Activated T-helper 9 cell treated with anti-CD3 and anti-CD28 coated beads, Interleukin-2, amount 50 U/mL, for 16 hours (primary cell): ENCODE measurements at regions not wholly inside any gene's neighbourhood (a gene's known extent, or its start where the extent isn't known, plus 50 kb on each side); places are given as distances from the start of the nearest gene placed in this dataset.
"Not testable (repeated sequence)": the region's sequence is repeated elsewhere in the genome, so short reads cannot be mapped to it uniquely, and the experiment has no call there.

Experiments used
- DNase-seq: peaks from one replicate; pipeline ENCODE4 v3.0.0-alpha.2; 2020; ENCODE audit warnings: low read depth

DNA sequence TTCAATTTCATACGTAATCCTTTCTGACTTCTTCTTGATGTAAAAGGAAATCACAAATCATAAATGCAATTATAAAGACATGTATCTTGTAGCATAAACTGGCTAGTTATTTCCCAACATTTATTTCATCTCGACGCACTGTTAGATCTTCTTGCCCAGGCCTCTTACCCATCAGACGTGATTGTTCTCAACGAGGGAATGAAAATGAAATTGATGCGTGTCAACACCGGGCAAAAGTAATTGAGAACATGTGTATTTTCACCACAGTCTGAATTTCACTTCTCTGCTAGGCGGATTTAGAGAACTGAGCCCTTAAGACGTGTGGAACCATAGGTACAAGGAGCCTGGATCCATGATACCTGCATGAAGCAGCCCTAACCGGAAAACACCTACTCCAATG, 519.7 kb downstream of the KCNT2 start:
- no peak for DNase-seq

DNA sequence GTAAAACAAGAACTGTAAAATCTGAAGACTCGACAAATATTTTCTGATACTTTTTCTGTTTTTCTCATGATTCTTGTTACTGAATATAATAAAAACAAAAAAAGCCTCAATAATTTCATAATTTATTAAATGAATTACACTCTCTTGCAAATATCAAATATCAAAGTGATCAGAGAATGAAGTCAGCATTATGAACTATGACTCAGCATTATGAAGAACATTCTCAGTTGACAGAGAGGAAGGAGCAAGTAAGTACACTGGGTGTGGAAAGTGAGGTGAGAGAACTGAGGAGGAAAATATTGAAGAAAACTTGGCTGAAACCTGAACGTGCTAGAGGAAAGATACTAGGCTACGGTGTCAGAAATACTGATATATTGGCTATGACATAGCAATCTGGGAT, 529.5 kb downstream of the KCNT2 start:
- DNase-seq = no peak

DNA sequence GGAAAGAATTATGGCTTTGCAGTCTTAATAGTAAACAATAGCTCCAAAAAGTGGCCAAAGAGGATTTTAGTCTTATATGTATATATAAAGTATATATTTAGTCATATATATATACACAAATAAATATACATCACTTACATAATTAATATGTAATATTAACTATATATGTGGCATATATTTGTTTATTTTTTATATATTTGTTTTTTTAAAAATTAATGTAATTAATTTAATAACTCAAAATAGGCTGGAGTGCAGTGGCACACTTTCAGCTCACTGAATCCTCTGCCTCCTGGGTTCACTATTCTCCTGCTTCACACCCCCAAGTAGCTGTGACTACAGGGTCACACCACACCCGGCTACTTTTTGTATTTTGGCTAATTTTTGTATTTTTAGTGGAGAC, 532.6 kb downstream of the KCNT2 start:
- no peak for DNase-seq

DNA sequence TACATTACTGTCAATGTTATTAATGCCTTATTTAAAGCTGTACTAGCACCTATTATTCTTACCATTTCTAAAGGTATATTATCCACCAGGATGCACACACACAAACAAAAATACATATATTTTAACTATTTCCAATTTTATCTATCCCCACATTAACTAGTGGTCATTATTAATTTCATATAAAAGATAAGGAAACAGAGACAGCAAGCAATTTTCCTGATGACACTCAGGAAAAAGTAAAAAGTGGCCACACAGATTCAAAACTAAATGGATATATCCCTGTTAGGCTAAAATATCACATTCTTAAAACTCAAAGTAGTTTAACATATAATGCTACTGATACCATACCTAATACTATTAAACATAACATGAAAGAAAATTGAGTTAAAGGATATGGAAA, 534.1 kb downstream of the KCNT2 start:
- DNase-seq = no peak

DNA sequence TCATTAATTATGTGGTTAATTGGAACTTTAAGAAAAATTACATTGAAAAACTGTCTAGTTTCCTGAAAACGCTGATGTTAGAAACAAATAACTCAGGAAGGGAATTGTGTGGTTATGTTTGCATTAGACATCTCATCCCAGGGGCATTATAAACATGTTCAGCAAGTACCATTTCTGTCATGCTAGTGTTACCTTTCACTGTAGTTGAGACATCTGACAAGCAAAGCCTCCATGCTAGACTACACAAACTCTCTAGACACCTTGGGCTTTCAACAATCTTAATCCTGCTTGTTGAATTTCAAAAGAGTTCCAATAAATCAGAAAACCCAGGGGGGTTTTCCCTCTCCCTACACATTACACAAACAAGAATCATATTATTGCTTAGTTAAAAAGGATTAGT, 536.8 kb downstream of the KCNT2 start:
- no peak for DNase-seq

DNA sequence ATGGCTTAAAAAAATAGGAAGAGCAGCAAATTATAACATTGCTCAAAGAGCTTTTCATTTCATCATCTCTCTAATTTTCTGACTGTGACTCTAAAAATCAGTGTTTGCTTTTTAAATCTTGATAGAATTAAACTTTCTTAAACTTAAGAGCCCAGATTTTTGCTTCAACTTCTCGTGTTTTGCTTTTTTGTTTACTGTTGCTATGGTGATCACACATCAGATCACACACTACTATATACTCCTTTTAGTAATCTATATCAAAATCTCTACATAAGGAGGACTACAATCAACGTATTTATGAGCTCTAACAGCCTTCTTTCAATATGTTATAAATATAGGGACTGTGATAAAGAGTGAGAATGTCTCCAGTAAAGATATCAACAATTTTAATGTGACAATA, 537.3 kb downstream of the KCNT2 start:
- no peak for DNase-seq

DNA sequence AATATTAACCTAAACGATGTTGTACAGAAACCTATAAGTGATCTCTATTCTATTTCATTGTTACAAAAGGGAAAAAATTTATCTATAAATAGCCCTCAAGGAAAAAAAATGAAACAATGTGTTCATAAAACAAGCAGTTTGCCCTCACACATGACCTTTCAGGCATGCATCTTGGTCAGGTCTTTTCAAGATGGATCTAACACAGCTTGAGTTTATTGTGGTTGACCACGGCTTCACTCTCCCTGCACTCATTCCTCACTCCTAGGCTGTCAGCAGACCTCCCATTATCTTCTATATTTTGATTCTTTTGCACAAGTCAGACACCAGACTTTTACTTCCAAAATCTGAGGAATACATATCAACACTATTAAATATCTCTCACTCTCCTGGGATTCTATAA, 544.3 kb downstream of the KCNT2 start:
- DNase-seq = no peak

DNA sequence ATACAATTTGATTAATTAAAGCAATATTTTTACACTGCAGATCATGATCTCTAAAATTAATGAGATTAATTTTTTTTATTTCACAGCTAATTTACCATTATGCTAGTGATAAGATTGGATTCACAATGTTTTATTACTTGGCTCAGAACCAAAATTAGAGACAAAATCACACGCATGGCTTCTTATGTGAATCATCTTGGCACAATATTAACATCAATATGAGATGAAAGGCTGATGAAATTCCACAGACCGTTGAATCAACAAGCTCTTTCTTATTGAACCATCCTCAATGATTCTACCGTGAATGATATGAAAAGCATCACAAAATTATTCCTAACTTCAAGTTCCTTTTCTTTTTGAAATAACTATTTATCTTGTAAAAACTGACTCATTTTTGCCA, 544.9 kb downstream of the KCNT2 start:
- DNase-seq = no peak

DNA sequence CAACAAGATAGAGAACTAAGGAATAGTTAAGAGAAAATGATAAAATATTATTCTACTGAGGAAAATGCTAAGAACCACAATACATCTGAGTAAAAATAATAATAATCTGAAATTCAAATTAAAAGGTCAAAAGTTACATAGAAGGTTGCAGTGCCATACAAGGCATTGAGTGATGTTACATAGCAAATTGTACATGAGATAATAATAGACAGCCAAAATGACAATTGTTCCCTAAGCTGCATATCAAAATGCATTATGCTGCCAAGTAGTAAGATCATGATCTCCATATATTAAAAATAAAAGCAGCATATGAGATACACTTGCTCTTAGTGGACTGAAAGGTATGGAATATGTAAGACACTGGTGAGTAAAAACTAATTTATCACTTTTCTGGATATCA, 547.7 kb downstream of the KCNT2 start:
- DNase-seq = no peak

DNA sequence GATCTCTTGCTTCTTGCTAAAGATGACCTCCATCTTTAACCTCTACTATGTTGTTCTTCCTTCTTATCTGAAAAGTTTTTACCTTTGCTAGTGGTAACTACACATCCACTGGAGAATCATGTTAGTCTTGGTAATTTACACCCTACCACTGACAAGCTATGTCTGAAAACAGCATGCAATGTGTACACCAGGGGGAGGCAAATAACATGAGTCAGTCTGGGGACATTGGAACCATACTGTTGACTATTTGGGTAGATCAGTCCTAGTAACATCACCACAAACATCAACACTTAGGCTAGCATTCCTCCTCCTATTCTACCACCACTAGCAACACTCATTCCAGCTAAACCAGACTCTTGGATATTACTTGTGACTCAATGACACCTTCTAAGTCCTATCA, 549.0 kb downstream of the KCNT2 start:
- DNase-seq = no peak

DNA sequence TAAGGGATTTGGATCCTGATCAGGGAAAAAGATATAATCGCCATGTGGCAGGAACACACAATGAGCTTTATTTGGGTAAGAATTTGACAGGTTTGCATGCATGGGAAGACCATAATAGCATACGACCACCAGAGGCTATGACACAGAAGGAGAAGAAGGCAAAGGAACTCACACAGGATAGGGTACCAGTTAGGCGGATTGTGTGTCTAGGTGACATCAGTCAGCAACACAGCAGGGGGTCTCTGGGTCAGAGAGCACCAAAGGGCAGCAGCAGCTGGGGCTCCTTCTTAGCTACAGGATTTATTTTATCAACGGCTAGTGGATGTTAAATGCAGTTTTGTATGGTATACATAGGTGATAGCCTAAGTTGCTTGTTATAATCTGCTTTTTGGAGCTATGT, 551.3 kb downstream of the KCNT2 start:
- no peak for DNase-seq

DNA sequence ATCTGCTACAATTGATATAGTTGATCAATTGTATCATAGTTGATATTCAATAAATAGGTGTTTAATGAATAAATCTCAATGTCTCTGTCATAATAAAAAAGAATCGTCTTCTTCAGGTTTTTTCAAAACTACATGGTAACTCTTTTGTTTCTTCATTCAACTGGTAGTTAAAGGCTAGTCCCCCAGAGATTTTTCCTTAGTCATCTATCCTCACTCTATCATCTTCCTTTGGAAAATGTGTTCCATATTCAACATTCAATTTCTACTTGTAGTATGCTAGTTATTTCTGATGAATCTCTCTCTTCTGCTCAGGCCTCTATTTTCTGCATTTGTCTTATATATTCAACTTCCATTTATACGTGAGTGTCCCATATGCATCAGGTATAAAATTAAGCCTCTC, 558.8 kb downstream of the KCNT2 start:
- DNase-seq = no peak

DNA sequence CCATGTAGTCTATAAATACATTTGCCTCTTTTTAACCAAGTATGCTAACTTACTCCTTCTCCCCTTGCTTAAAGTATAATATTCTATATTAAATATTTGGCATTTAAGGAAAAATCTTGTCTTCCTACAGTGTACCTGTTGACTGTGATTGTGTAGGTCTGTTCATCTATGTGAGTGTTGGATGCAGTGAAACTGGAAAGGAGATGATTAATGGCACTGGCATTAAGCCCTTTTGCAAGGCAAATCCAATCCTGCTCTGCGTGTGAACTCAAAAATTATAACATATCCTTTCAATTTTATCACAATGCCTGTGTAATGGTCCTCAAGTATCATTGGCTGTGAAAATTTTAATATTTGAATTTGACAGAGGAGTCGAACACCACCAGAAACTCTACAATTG, 565.0 kb downstream of the KCNT2 start:
- DNase-seq = no peak

DNA sequence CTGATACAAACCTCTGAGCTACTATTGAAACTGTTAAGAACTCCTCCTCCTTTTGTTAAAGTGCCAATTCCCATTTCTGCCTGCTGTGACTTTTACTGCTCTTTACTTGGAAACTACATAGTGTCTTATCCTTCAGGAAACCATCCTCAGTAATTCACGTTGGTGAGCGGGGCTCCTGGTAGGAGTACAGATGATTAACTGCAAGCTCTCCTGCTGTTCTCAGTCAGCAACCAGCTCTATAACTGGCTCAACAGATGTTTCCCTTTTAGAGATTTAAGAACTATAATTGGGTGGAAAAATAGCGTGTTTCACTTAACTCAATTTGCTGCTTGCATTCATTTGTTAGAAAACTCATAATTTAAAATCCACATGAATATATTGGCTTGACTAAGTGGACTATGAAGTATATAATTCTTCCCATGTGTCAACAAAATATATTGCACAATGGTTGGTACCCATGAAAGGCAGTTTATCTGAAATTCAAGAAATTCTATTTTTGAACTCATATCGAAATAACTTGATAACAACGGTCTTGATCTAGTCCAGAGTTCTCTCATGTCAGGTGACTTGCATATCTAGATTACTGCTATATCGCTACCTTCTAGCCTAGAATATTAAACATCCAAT, 574.0 kb downstream of the KCNT2 start:
- no peak for DNase-seq

DNA sequence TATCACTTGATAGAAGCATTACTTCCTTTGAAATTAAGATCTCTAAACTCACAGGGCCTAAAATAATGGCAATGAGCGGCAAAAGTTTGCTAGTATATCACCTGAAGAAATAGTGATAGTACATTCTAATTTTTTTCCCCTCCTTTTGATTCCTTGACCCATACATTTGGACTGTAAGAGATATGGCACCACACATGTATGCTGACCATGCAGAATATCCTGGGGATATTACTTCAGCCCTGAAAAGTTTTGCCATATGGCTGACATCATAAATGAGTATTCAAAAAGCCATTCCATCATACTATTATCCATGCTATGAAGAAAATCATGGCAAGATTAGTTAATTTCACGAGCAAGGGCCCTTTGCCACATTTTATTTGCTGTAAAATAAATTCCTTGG, 576.9 kb downstream of the KCNT2 start:
- not testable (repeated sequence) for DNase-seq

DNA sequence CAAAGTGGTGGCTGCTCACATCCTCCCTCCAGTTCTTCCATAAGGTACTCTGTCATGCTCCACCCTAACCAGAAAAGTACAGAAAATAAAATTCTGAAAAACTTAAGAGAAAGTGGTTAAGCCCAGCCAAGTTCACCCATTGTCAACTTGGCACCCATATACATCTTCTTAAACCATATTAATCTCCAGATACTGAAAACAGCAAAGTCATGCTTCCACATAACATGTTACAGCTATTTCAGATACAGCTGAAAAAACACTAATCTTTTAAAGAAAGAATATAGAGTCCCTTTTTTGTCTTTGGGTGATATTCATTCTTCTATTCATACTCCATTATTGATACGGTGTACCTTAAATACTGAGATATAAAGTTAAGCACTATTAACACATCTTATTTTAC, 577.8 kb downstream of the KCNT2 start:
- no peak for DNase-seq

DNA sequence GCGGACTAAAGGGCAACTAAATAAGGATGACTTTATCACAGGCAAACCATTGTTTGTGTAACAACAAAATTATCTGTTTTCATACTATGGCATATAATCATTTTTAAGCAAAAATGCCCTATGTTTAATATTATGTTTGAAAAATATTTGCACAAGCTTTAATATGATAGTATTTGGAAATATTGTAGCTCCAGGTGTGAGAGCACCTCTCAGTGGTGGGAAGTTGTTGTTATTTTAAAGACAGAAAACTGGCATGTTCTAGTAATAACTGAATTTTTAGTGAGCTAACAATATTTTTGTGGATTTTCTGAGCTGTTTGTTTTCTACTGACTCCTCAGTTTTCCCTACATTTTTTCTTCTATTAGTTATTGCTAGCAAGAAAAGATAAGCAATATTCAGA, 578.8 kb downstream of the KCNT2 start:
- no peak for DNase-seq

DNA sequence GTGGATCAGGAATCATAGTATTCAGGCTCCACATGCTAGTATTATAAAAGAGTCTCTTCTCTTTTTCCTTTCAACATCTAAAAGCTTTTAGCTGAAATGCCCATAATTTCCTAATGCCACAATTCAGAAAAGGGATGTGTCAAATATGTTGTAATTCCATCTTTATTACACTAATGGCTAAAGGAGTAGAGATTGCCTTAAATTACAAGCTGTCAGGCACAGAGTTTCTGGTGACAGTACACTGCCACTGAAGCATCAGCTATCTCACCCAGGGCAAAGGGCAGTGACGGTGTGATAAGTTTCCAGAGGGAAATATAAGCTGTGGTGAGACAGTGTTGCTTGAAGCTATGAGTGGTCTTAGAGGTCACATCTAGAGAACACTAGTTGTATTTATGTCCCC, 581.1 kb downstream of the KCNT2 start:
- no peak for DNase-seq

DNA sequence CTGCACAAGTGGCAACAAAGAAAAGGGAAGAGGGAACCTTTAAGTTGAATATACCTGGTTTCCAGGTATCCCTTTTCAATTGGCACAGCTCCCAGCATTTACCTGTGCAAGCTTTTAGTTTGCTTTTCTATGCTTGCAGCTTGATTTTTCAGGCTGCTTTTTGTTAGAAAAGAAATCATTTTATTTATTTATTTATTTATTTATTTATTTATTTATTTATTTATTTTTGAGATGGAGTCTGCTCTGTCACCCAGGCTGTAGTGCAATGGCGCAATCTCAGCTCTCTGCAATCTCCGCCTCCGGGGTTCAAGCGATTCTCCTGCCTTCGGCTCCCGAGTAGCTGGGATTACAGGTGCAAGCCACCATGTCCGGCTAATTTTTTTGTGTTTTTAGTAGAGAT, 587.1 kb downstream of the KCNT2 start:
- DNase-seq = not testable (repeated sequence)

DNA sequence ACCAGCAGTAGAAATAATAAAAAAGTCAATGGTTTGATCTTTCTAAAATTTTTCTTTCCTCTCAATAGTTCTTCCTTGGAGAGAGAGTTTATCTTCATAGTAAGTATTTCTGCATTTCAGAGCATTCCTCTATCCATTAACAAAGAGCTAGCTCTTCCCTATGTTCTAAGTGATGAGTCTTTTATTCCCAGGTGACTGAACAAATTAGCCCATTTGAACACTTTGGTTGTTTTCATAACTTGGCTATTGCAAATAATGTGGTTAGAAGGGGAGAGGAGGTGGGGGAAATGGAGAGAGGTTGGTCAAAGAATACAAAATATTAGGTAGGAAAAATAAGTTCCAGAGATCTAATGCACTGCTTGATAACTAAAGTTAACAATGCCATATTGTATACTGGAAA, 598.9 kb downstream of the KCNT2 start:
- no peak for DNase-seq

DNA sequence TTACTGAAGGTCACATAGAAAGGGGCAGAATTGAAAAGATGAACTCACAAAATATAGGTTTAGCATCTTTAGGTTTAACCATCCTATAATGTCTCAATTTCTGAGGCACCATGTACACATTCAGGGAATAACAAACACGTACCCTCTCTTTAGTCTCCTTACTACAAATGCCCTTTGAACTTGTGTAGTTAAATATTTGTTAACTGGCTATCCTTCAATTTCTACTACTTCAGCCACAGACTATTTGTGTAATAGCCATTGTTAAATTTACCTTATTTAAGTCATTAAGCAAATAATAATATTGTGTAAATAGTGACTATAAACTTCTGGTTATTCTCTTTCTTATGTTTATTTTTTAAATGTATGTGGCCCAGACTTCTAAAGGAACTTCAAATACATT, 600.5 kb downstream of the KCNT2 start:
- no peak for DNase-seq

DNA sequence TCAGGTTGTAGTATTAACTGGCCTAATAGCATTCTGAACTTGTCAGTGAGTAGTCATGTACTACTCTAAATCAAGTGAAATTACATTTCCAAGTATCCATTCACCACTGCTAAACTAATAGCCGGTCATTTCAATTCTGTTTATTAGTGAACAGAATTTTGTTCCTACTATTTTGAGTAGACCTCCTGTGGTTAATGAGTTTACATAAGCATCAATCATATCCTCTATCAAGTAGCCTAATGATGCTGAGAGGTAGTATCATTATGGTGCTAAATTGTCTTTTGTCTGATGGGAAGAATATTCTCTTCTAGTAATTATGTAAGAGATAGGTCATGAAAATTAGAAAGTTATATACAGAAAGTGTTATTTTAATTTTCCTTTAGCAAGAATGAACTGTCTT, 602.8 kb downstream of the KCNT2 start:
- DNase-seq = no peak

DNA sequence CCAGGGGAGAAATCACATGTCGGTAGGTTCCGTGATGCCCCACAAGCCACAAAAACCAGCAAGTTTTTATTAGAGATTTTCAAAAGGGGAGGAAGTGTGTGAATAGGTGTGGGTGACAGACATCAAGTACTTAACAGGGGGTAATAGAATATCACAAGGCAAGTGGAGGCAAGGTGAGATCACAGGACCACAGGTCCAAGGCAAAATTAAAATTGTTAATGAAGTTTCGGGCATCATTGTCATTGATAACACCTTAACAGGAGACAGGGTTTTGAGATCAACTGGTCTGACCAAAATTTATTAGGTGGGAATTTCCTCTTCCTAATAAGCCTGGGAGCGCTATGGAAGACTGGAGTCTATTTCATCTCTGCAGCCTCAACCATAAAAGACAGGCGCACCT, 603.9 kb downstream of the KCNT2 start:
- DNase-seq = not testable (repeated sequence)

DNA sequence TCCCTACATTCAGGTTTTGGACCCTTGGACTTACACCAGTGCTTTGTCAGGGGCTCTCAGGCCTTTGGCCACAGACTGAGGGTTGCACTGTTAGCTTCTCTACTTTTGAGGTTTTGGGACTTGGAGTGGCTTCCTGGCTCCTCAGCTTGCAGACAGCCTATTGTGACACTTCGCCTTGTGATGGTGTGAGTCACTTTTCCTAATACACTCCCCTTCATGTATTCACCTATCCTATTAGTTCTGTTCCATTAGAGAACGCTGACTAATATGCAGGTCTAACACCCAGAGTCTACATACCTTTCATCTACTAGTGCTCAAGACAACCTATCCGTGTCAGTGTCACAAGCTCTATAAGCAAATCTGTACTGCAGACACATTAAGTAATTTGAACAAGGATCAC, 605.3 kb downstream of the KCNT2 start:
- DNase-seq = no peak

DNA sequence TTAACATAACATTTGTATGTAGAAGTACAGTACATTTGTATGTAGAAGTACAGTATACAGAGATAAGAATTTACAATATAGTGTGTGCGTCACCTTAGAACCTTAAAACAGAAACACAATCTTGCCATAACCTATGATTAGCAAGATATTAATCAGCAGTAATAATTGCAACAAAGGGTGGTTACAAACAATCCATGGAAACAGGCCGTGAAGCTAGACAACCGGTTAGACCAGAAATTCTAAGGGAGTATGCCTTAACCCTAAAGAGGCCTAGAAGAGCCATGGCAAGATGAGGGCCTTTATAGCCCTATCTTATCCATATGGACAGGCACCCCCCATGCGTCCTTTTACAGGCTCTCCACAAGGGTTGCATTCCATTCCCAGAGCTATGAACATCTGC, 605.9 kb downstream of the KCNT2 start:
- DNase-seq = not testable (repeated sequence)
